H54 (cell line): ENCODE measurements at regions not wholly inside any gene's neighbourhood (a gene's known extent, or its start where the extent isn't known, plus 50 kb on each side); places are given as distances from the start of the nearest gene placed in this dataset.
A peak's percentile ranks its signal among the peaks of the same experiment; 100 is the strongest.

ENCODE experiments used
- DNase-seq: peaks from one replicate; pipeline ENCODE4 v3.0.0; 2011; ENCODE audit warnings: low spot score, mixed read lengths; ENCODE audit not compliant: insufficient read length
- FAIRE-seq: peaks from 3 replicates; lab custom pipeline; 2011; peaks lifted over from hg19 to GRCh38; lab: Jason Lieb, UNC
- POLR2A ChIP-seq: IDR thresholded peaks from 2 replicates; pipeline ENCODE4 v1.6.1; 2011; ENCODE audit warnings: low read depth, mild to moderate bottlenecking, low read length

DNA sequence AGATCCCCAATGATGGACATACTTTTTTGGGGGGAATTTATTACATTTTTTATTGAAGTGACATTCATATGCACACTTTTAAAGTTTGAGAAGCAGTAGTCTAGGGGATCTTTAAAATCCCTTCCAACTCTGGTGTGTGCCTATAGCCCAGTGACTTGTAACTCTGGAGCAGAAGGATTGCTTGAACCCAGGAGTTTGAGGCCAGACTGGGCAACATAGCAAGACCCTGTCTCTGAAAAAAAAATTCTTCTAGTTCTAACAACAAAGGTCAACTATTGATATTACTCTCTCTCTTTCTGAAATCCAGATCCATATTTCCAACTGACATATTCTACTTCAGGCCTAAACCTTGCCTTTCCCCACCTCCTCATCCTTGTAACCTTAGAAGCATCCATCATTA, 148.2 kb upstream of the SPRY4 start:
- no peak for FAIRE-seq
- no peak for DNase-seq
- TF ChIP-seq POLR2A = no peak

DNA sequence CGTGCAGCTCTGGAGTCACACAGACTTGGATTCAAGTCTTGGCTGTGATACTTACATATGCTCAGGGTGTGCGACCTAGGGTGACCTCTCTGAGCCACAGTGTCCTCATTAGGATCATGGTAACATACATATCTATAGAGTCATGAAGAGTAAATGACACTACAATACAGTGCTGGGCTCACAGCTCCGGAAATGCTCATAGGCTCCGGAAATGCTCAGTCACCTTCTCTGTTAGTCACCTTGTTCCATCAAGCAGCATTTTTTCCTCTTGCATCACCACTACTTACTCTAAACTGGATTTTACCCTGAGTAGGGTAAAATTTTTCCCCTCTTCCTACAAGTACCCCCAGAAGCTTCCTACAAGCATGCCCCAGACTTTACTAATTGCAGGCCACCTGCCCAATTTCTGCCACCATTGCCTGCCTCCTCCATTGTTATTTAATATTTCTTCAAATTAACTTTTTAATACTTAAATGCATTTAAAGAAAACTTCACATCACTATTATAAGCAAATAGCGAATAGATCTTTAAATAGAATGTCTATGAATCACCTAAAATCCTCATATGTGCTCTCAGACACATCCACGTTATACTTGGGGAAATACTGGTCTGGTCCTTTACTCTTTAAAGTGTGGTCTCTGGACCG, 147.6 kb upstream of the SPRY4 start:
- TF ChIP-seq POLR2A = no peak
- peak; percentile 85 for DNase-seq
- peak; percentile 82 for FAIRE-seq

DNA sequence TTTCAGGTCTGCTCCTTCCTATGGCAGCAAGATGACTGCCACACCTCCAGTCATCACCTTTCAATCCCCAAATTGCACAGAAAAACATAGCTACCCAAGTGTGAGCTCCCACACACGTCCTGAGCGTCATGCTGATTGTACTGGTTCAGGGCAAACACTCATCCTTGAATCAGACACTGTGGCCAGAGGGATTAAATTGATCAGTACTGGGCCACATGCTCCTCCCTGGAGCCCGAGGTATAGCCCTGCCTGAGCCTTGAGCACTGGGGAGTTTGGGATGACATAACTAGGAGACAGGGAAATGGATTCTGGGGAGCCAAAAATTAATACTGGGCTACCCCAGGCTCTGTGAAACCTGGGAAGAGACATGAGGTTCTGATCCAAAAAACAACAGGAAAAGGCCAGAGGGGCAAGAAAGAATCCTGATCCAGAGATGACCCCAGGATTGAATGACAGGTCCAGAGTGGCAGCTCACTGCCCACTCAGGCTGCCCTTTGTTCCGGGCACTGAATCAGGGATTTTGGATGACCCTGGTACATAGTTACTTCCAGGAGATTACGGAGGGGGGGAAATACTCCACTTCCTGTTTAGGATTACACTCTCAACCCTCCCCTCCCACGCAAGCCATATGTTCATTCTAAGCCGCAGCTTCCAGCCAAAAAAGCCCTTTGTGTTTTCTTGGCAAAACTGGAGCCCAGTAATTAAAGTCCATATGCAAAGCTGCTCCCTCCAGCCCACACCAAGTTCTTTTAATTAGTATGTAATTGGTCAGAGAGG, 141.6 kb upstream of the SPRY4 start:
- FAIRE-seq (no peak), DNase-seq (no peak)
- TF ChIP-seq POLR2A = no peak

DNA sequence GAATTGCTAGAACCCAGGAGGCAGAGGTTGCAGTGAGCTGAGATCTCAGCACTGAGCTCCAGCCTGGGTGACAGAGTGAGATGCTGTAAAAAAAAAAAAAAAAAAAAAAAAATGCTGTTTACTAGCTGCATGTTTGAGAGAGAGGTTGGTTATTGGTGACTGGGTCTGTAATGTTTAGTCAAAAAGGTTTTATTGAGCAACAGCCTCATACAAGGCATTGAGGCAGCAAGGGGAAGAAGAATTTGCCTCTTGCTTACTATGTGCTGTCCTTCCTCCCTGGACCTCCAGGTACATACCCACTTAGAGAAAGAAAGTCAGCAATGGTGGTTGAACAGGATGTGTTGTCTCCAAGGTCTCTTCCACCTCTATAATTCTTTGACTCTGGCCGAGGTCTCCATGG, 140.7 kb upstream of the SPRY4 start:
- DNase-seq (no peak), FAIRE-seq (no peak)
- TF ChIP-seq POLR2A = no peak

DNA sequence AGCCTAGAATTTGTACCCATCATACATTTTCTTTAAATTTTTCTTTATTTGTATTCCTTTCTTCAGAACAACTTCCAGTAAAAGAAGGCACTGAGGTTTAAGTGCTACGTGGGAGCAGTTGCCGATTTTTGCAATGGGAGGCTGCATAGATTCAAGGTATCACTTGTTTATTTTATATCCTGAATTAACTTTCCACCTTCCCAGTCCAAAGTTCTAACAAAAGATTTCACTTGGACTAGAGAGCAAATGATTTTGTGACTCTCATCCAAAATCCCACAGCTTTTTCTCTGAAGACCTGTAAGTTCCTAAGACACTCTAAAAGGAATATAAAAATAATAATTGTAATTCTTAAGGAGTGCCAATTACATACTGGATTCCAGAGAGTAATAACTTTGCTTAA, 139.1 kb upstream of the SPRY4 start:
- DNase-seq (no peak), FAIRE-seq (no peak)
- TF ChIP-seq POLR2A = no peak

DNA sequence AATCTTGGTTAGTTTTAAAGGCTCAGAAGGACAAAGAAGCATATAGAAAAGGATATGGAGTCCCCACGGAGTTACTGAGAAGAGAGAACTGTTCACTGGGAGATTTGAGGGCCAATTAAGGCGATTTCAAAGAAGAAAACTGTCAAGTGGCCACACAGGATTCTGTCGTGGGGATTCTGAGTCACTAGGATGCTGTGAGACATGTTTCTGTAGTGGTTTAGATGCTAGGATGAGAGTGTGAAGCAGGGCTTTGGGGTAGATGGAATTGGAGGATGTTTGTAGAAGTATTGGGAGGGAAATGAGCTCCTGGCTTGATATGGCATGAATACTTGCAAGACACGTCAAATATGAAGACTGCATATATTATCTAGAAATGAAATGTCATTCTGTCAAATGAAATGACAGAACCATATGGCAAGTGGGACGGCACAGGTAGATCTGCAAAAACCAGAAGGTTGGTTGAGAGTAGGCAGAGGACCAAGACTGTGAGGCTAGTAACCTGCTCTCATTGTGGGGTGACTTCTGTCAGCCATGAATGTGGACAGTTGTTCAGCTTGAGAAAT, 136.3 kb upstream of the SPRY4 start:
- DNase-seq (no peak), FAIRE-seq (no peak)
- no peak for TF ChIP-seq POLR2A

DNA sequence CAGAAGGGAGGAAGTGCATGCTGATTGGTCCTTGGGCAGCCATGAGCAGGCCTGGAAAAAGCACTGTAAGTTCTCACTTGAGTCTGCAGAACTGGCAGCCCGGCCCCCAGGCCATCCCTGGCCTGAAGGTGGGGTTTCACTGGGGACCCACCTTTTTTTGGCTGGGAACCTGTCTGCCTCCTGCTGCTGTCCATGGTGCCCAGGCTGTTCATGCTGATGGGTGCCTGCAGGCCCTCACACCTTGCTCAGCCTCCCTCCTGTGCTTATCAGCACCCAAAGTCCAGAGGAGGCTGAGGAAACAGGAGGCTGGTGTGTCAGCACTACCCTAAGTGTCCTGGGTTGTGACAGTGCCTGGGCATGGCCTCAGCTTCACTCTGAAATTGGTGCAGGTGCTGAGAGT, 134.4 kb upstream of the SPRY4 start:
- no peak for FAIRE-seq
- no peak for DNase-seq
- TF ChIP-seq POLR2A = no peak

DNA sequence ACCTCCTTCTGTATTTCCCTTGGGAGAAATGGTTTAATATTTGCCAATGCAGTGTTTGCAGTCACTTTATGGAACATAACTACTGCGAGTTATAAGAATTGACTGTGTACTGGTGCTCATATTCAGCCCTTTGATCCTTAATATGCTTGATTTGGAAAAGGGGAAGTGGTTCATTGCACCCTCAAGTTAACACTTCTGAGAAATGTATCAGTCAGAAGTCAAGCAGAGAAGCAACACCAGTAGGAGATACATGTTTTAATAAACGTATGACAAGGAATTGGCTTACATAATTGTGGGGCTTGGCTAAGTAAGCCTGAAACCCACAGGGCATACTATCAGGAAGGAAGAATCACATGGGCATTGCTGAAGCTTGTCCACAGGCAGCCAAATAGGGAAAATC, 131.0 kb upstream of the SPRY4 start:
- FAIRE-seq (no peak), DNase-seq (no peak)
- TF ChIP-seq POLR2A = no peak

DNA sequence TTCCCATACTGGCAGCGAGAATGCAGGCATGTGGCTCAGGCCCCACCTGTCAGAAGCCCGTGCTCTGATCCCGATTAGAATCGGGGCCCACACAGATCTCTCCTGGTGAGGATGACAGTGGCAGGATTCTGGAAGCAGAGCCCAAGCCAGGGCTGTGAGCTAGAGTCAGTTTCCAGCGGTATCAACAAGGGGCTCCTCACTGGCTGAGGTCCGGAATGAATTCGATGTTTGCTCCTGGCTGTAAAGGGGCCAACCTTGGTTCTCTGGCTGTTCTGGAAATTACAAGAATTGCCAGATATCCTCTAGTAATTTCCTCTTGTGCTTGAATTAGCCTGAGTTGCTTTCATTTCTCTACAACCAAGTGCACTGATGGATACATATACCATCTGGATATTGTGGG, 129.1 kb upstream of the SPRY4 start:
- FAIRE-seq (no peak), DNase-seq (no peak)
- no peak for TF ChIP-seq POLR2A

DNA sequence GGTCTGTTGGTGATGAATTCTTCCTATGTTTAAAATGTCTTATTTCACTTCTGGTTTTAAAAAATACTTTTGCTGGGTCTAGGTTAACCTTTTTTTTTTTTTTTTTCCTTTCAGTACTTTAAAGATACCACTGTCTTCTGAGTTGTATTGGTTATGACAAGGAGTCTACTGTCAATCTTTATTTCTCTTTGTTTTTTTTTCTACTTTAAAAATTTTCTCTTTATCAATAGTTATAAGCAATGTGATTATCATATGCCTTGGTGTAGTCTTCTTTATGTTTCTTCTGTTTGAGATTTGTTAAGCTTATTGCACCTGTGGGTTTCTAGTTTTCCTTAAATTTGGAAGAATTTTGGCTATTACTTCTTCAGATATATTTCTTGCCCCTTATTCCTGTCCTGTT, 125.6 kb upstream of the SPRY4 start:
- DNase-seq (no peak), FAIRE-seq (no peak)
- no peak for TF ChIP-seq POLR2A

DNA sequence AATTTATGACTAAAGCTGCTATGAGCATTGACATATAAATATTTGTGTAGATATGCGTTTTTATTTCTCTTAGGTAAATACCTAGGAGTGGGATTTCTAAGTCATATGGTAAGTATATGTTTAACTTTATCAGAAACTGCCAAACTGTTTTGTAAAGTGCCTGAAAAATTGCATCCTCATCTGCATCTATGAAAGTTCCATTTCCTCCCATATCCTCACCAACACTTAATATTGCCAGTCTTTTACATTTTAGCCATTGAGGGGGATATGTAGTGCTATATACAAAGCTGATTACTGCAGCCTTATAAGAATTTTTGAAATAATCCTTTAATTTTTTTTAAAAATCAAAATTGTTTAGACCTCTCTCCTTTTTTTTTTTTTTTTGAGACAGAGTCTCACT, 123.1 kb upstream of the SPRY4 start:
- no peak for TF ChIP-seq POLR2A
- no peak for DNase-seq
- no peak for FAIRE-seq

DNA sequence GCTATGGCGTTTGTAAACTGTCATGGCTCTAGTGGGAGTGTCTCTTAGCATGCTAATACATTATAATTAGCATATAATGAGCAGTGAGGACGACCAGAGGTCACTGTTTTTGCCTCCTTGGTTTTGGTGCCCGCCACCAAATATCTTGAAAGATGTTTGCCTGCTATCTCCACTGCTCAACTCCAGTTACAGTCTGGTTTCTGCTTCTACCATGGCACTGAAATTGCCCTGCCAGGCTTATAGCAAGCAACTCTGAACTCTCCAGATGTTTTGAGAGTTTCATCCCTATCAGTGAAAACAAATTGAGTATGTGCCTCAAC, 122.1 kb upstream of the SPRY4 start:
- TF ChIP-seq POLR2A = no peak
- DNase-seq (no peak), FAIRE-seq (no peak)

DNA sequence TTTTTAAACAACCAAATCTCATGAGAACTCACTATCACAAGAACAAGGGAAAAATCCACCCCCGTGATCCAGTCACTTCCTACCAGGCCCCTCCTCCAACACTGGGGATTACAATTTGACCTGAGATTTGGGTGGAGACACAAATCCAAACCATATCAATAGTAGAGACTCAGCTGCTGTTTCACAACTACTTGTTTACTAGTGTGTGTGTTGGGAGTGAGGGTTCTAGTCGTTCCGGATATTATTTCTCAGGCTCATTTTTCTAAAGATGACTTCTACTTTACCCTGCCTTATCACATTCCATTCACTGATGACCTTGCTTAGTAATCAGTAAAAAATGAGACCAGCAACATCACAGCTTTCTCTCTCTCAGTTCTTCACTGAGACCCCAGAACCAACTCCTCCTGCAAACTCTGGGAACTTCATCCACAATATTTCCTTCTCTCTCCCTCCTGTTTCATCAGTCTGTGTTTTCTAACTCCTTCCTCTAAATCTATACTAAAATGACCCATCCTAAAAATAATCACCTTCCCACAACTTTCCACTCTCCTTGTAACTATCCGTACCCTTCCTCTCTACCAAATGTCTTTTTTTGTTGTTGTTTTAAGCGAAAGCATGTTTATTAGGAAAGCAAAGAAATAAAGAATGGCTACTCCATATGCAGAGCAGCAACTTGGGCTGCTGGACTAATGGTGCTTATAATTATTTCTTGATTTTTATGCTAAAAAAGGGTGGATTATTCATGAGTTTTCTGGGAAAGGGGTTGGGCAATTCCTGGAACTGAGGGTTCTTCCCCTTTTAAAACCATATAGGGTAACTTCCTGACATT, 121.5 kb upstream of the SPRY4 start:
- FAIRE-seq = peak; percentile 48
- DNase-seq = no peak
- TF ChIP-seq POLR2A = no peak

DNA sequence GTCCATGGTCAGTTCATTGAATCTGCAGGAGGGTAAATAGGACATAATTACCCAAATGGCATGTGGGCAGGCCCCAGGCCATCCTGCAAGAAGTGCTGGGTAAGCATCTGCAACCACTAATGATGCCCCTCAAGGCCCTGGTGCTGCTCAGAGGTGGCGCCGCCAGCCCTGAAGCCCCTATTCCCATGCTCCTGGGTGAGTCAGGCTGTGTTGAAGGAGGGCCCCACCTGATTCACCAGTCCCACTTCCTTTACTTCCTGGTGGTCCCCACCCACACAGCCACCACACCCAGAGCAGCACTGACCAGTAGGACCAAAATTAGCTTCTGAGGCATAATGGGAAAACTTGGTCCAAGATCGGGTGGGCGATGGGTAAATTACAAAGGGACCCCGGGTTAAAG, 120.4 kb upstream of the SPRY4 start:
- FAIRE-seq = no peak
- no peak for TF ChIP-seq POLR2A

More for the DNA sequence above, 120.4 kb upstream of the SPRY4 start:
- DNase-seq = no peak
